ENCODE measurements at regions not wholly inside any gene's neighbourhood (a gene's known extent, or its start where the extent isn't known, plus 50 kb on each side); places are given as distances from the start of the nearest gene placed in this dataset.

DNA sequence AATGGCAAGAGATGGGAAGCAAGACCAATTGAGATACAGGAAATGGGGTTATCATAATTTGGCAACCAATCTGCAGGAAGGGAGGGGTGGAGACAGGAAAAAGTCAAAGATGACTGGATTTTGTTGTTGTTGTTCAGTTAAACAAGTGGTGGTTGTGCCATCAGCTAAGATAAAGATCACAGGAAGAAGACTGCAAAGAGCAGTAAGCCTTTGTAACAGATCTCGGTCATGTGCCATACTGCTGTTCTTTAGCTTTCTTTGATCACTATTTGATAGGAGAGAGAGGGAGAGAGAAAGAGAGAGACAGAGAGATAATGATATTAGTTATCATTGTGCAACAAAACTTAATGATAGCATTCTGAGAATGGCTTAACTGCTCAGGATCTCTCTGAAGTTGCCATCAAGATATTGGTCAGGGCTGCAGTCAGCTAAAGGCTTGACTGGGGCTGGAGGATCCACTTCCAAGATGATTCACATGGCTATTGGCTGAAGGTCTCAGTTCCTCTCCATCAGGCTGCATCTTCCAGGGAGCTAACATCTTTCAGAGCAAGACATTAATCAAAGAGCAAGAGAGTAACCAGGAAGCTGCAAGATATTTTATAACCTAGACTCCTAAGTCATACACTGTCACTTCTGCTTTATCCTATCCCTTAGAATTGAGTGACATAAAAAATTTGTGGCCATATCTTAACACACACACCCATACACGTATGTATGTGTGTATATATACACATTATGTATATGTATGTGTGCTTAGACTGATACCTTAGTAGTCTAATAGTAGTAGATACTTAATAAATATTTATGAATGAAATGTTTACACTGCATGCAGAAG, 405.0 kb downstream of the SHISA9 start:
- no peak overlapping the region for H3K4me2 ChIP-seq (ENCODE audit: low read depth, low read length)
- H3K56ac ChIP-seq (ENCODE audit: extremely low read depth, insufficient read depth, low read length), result no peak overlapping the region
- H4K8ac ChIP-seq (ENCODE audit: low read depth in 2 of 2, low read length in 2 of 2), result no peak overlapping the region
- no peak overlapping the region for H4K91ac ChIP-seq (ENCODE audit: insufficient read depth, low read depth, low read length)
- intact Hi-C loops (cut with micrococcal nuclease), result no loop called here
- no peak overlapping the region for H3K9ac ChIP-seq (ENCODE audit: low read depth, low read length)
- BruUV-seq (replicated peaks), result no TSS peak
- H2AFZ ChIP-seq (replicated peaks; ENCODE audit: low read length, poor library complexity), result no peak overlapping the region
- H3K23ac ChIP-seq (ENCODE audit: low read depth, low read length), result no peak overlapping the region
- H3K9me1 ChIP-seq (ENCODE audit: insufficient read depth, low read length), result no peaks in the 10 kb centered on the region
- H3K27me3 ChIP-seq (ENCODE audit: control insufficient read depth, insufficient read depth, low read length), result no peaks in the 10 kb centered on the region
- H2BK15ac ChIP-seq (ENCODE audit: low read depth, low read length), result no peak overlapping the region
- no peak overlapping the region for H3K14ac ChIP-seq (replicated peaks; ENCODE audit: low read depth, low read length)
- POLR2A ChIA-PET (ENCODE audit: unreplicated experiment), result no interaction called here
- no peak for TF ChIP-seq FOS (IDR thresholded peaks at IDR 0.05; ENCODE audit: low read depth, low read length)
- TF ChIP-seq CHD1 (IDR thresholded peaks at IDR 0.05; ENCODE audit: low read depth, low read length), result no peak
- no peak for TF ChIP-seq POLR2A (IDR thresholded peaks at IDR 0.05; ENCODE audit: low read depth, low read length)
- no peak for TF ChIP-seq RCOR1 (IDR thresholded peaks at IDR 0.05; ENCODE audit: insufficient replicate concordance, low read length)
- TF ChIP-seq MAFK (IDR thresholded peaks at IDR 0.05; ENCODE audit: low read depth, low read length), result no peak
- no peak for TF ChIP-seq RFX5 (IDR thresholded peaks at IDR 0.05; ENCODE audit: low read depth, low read length)
- no peak for TF ChIP-seq NFE2L2 (IDR thresholded peaks at IDR 0.05; ENCODE audit: low read depth, low read length)
- TF ChIP-seq, protein P1, sequence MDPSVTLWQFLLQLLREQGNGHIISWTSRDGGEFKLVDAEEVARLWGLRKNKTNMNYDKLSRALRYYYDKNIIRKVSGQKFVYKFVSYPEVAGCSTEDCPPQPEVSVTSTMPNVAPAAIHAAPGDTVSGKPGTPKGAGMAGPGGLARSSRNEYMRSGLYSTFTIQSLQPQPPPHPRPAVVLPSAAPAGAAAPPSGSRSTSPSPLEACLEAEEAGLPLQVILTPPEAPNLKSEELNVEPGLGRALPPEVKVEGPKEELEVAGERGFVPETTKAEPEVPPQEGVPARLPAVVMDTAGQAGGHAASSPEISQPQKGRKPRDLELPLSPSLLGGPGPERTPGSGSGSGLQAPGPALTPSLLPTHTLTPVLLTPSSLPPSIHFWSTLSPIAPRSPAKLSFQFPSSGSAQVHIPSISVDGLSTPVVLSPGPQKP (IDR thresholded peaks at IDR 0.05; ENCODE audit: borderline replicate concordance, low read depth, low read length), result no peak
- TF ChIP-seq USF2 (IDR thresholded peaks at IDR 0.05; ENCODE audit: low read depth, low read length), result no peak
- no peaks in the 10 kb centered on the region for H3K36me3 ChIP-seq (ENCODE audit: control insufficient read depth, insufficient read depth, low read length)
- in situ Hi-C loops (cut with MboI; ENCODE audit: low sequenced_read_pairs), result no loop called here
- ATAC-seq (ENCODE audit: low read depth), result no peak
- no peaks in the 10 kb centered on the region for H3K79me1 ChIP-seq (ENCODE audit: low read depth in 1 of 2, low read length in 2 of 2)
- dilution Hi-C loops (cut with HindIII; ENCODE audit: low sequenced_read_pairs, unreplicated experiment), result no loop called here
- no peak overlapping the region for H3K27ac ChIP-seq (ENCODE audit: insufficient read depth, low read length)
- no peak overlapping the region for H3K4ac ChIP-seq (ENCODE audit: low read depth, low read length)
- H2BK5ac ChIP-seq (ENCODE audit: low read depth, low read length, poor library complexity, severe bottlenecking), result no peak overlapping the region
- H2AK9ac ChIP-seq (replicated peaks; ENCODE audit: low read depth, low read length, poor library complexity), result no peak overlapping the region
- CTCF ChIA-PET, result no interaction called here
- H3K4me1 ChIP-seq (ENCODE audit: control insufficient read depth, insufficient read depth, low read length), result no peaks in the 10 kb centered on the region
- WGBS, 2 experiments (ENCODE audit: extremely low coverage in 2 of 2, insufficient read length in 1 of 2), result no CpG with 5 or more reads among the region's 2 CpGs
- peaks cover 8% of the 10 kb centered on the region; the same call in 1 of the 2 replicates for H3K9me3 ChIP-seq (ENCODE audit: control insufficient read depth, insufficient read depth, low read length)
- H2BK120ac ChIP-seq (ENCODE audit: low read depth, low read length), result no peak overlapping the region
- H2AK5ac ChIP-seq (ENCODE audit: low read depth, low read length), result no peak overlapping the region
- H3K18ac ChIP-seq (ENCODE audit: low read depth, low read length), result no peak overlapping the region
- H4K20me1 ChIP-seq (ENCODE audit: insufficient read depth, low read length), result no peaks in the 10 kb centered on the region
- H2BK20ac ChIP-seq (ENCODE audit: low read depth, low read length), result no peak overlapping the region
- H3K4me3 ChIP-seq (ENCODE audit: insufficient read depth, low read depth, low read length), result no peak overlapping the region
- DNase-seq, result no peak
- H4K5ac ChIP-seq (ENCODE audit: low read depth, low read length), result no peak overlapping the region

All from IMR-90 (cell line).